Activated CD4-positive, alpha-beta T cell treated with anti-CD3 and anti-CD28 coated beads, Interleukin-2, Interleukin-6, amounts not matched to agents 100 ng/mL and 50 ng/mL, durations not matched to agents 16 hours and 8 hours (primary cell): ENCODE measurements at regions not wholly inside any gene's neighbourhood (a gene's known extent, or its start where the extent isn't known, plus 50 kb on each side); places are given as distances from the start of the nearest gene placed in this dataset.

Experiments used
- DNase-seq: peaks from one replicate; pipeline ENCODE4 v3.0.0-alpha.2; 2020

GRCh38 chr4:117971403-117971802 lies 62.9 kb upstream of the NDST3 start:
- no peak for DNase-seq

GRCh38 chr4:117983541-117984365 lies 50.5 kb upstream of the NDST3 start:
- no peak for DNase-seq

DNA sequence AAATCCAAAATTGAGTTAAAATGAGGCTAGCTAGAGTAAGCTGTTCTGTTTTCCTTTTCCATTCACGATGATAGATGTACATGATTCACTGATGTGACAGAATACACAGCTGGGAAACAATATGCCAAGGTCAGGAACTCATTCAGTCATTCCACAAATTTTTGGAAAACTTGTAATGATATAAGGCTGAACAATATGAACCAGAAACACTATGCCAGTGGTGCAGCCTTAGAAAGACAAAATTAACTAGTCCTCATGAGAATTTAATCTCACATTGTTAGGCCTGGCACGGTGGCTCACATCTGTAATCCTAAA lies 50.0 kb upstream of the NDST3 start:
- no peak for DNase-seq
